ENCODE measurements at regions not wholly inside any gene's neighbourhood (a gene's known extent, or its start where the extent isn't known, plus 50 kb on each side); places are given as distances from the start of the nearest gene placed in this dataset.

GRCh38 chr10:1992930-1993329, 255.6 kb upstream of the ADARB2 start:
- Histone ChIP-seq H3K9me3 (ENCODE audit: control insufficient read depth in 2 of 2, low read length in 2 of 2) (no peaks in the 10 kb centered on the region), H3K27ac (ENCODE audit: insufficient read depth, low read length, poor library complexity, severe bottlenecking) (no peak overlapping the region), H3K27me3 (ENCODE audit: control insufficient read depth, insufficient read depth, low read length) (no peaks in the 10 kb centered on the region), H3K36me3 (ENCODE audit: control insufficient read depth, insufficient read depth, low read length) (no peaks in the 10 kb centered on the region), H3K4me3 (ENCODE audit: low read depth, low read length) (no peak overlapping the region), H3K4me1 (ENCODE audit: control insufficient read depth, insufficient read depth, low read length, poor library complexity, severe bottlenecking) (no peaks in the 10 kb centered on the region)
- no peaks in the 10 kb centered on the region for H3K36me3 Mint-ChIP-seq
- H3K27me3 Mint-ChIP-seq: no peaks in the 10 kb centered on the region
- H3K4me3 Mint-ChIP-seq: no peak overlapping the region
- DNase-seq: no peak
- H3K4me1 Mint-ChIP-seq: peaks cover 0 to 4% (median 0%) of the 10 kb centered on the region in 4 donors
- no peak overlapping the region for H3K27ac Mint-ChIP-seq
- peaks cover 0 to 4% (median 0%) of the 10 kb centered on the region in 7 donors for H3K9me3 Mint-ChIP-seq
- no peak for ATAC-seq (ENCODE audit: low read depth in 2 of 2)

- H3K4me1 ChIP-seq (ENCODE audit: control insufficient read depth, insufficient read depth, low read length, poor library complexity, severe bottlenecking): no peaks in the 10 kb centered on the region
- no peaks in the 10 kb centered on the region for H3K27me3 ChIP-seq (ENCODE audit: control insufficient read depth, insufficient read depth, low read length)
- H3K9me3 Mint-ChIP-seq: peaks cover 0 to 5% (median 0%) of the 10 kb centered on the region in 7 donors
- H3K4me3 Mint-ChIP-seq: no peak overlapping the region
- ATAC-seq (ENCODE audit: low read depth in 2 of 2) (no peak), DNase-seq (no peak)
- peaks cover 0 to 4% (median 0%) of the 10 kb centered on the region in 4 donors for H3K4me1 Mint-ChIP-seq
- H3K27ac ChIP-seq (ENCODE audit: insufficient read depth, low read length, poor library complexity, severe bottlenecking): no peak overlapping the region
- H3K27ac Mint-ChIP-seq: no peak overlapping the region
- H3K36me3 ChIP-seq (ENCODE audit: control insufficient read depth, insufficient read depth, low read length): no peaks in the 10 kb centered on the region
- H3K9me3 ChIP-seq (ENCODE audit: control insufficient read depth in 2 of 2, low read length in 2 of 2): no peaks in the 10 kb centered on the region
- no peaks in the 10 kb centered on the region for H3K36me3 Mint-ChIP-seq
- H3K27me3 Mint-ChIP-seq: no peaks in the 10 kb centered on the region
- no peak overlapping the region for H3K4me3 ChIP-seq (ENCODE audit: low read depth, low read length)
Observed at GRCh38 chr10:1989090-1989489, 251.8 kb upstream of the ADARB2 start.

GRCh38 chr10:1981976-1982375, 244.7 kb upstream of the ADARB2 start:
- peaks cover 0 to 7% (median under 1%) of the 10 kb centered on the region in 7 donors for H3K9me3 Mint-ChIP-seq
- Histone ChIP-seq H3K4me3 (ENCODE audit: low read depth, low read length) (no peak overlapping the region), H3K36me3 (ENCODE audit: control insufficient read depth, insufficient read depth, low read length) (no peaks in the 10 kb centered on the region), H3K9me3 (ENCODE audit: control insufficient read depth in 2 of 2, low read length in 2 of 2) (no peaks in the 10 kb centered on the region), H3K27me3 (ENCODE audit: control insufficient read depth, insufficient read depth, low read length) (no peaks in the 10 kb centered on the region), H3K27ac (ENCODE audit: insufficient read depth, low read length, poor library complexity, severe bottlenecking) (no peak overlapping the region), H3K4me1 (ENCODE audit: control insufficient read depth, insufficient read depth, low read length, poor library complexity, severe bottlenecking) (no peaks in the 10 kb centered on the region)
- H3K4me3 Mint-ChIP-seq: no peak overlapping the region
- ATAC-seq (ENCODE audit: low read depth in 2 of 2): no peak
- no peaks in the 10 kb centered on the region for H3K27me3 Mint-ChIP-seq
- H3K27ac Mint-ChIP-seq: no peak overlapping the region
- H3K4me1 Mint-ChIP-seq: no peaks in the 10 kb centered on the region
- DNase-seq: no peak
- H3K36me3 Mint-ChIP-seq: no peaks in the 10 kb centered on the region

- Mint-ChIP-seq H3K4me1 (no peaks in the 10 kb centered on the region), H3K27ac (no peak overlapping the region), H3K36me3 (no peaks in the 10 kb centered on the region), H3K9me3 (peaks cover 0 to 5% (median 0%) of the 10 kb centered on the region in 7 donors), H3K4me3 (no peak overlapping the region), H3K27me3 (no peaks in the 10 kb centered on the region)
- no peak for ATAC-seq (ENCODE audit: low read depth in 2 of 2)
- no peak for DNase-seq
- Histone ChIP-seq H3K9me3 (ENCODE audit: control insufficient read depth in 2 of 2, low read length in 2 of 2) (no peaks in the 10 kb centered on the region), H3K36me3 (ENCODE audit: control insufficient read depth, insufficient read depth, low read length) (no peaks in the 10 kb centered on the region), H3K27ac (ENCODE audit: insufficient read depth, low read length, poor library complexity, severe bottlenecking) (no peak overlapping the region), H3K4me3 (ENCODE audit: low read depth, low read length) (no peak overlapping the region), H3K27me3 (ENCODE audit: control insufficient read depth, insufficient read depth, low read length) (no peaks in the 10 kb centered on the region), H3K4me1 (ENCODE audit: control insufficient read depth, insufficient read depth, low read length, poor library complexity, severe bottlenecking) (no peaks in the 10 kb centered on the region)
Observed at GRCh38 chr10:1980459-1980858, 243.1 kb upstream of the ADARB2 start.

- H3K27me3 Mint-ChIP-seq: no peaks in the 10 kb centered on the region
- Histone ChIP-seq H3K4me3 (ENCODE audit: low read depth, low read length) (no peak overlapping the region), H3K4me1 (ENCODE audit: control insufficient read depth, insufficient read depth, low read length, poor library complexity, severe bottlenecking) (no peaks in the 10 kb centered on the region), H3K36me3 (ENCODE audit: control insufficient read depth, insufficient read depth, low read length) (no peaks in the 10 kb centered on the region), H3K27me3 (ENCODE audit: control insufficient read depth, insufficient read depth, low read length) (no peaks in the 10 kb centered on the region), H3K27ac (ENCODE audit: insufficient read depth, low read length, poor library complexity, severe bottlenecking) (no peak overlapping the region), H3K9me3 (ENCODE audit: control insufficient read depth in 2 of 2, low read length in 2 of 2) (no peaks in the 10 kb centered on the region)
- ATAC-seq (ENCODE audit: low read depth in 2 of 2) (no peak), DNase-seq (no peak)
- no peaks in the 10 kb centered on the region for H3K36me3 Mint-ChIP-seq
- H3K9me3 Mint-ChIP-seq: peaks cover 0 to 5% (median 0%) of the 10 kb centered on the region in 7 donors
- H3K4me3 Mint-ChIP-seq: no peak overlapping the region
- H3K27ac Mint-ChIP-seq: no peak overlapping the region
- no peaks in the 10 kb centered on the region for H3K4me1 Mint-ChIP-seq
Observed at GRCh38 chr10:1978584-1978983, 241.3 kb upstream of the ADARB2 start.

GRCh38 chr10:1977461-1977860, 240.1 kb upstream of the ADARB2 start:
- Histone ChIP-seq H3K9me3 (ENCODE audit: control insufficient read depth in 2 of 2, low read length in 2 of 2) (no peaks in the 10 kb centered on the region), H3K36me3 (ENCODE audit: control insufficient read depth, insufficient read depth, low read length) (no peaks in the 10 kb centered on the region), H3K27ac (ENCODE audit: insufficient read depth, low read length, poor library complexity, severe bottlenecking) (no peak overlapping the region), H3K4me1 (ENCODE audit: control insufficient read depth, insufficient read depth, low read length, poor library complexity, severe bottlenecking) (no peaks in the 10 kb centered on the region), H3K27me3 (ENCODE audit: control insufficient read depth, insufficient read depth, low read length) (no peaks in the 10 kb centered on the region), H3K4me3 (ENCODE audit: low read depth, low read length) (no peak overlapping the region)
- Mint-ChIP-seq H3K4me3 (no peak overlapping the region), H3K9me3 (peaks cover 0 to 5% (median 0%) of the 10 kb centered on the region in 7 donors), H3K36me3 (no peaks in the 10 kb centered on the region), H3K4me1 (no peaks in the 10 kb centered on the region), H3K27ac (no peak overlapping the region), H3K27me3 (no peaks in the 10 kb centered on the region)
- DNase-seq (no peak), ATAC-seq (ENCODE audit: low read depth in 2 of 2) (no peak)

- H3K4me1 ChIP-seq (ENCODE audit: control insufficient read depth, insufficient read depth, low read length, poor library complexity, severe bottlenecking): no peaks in the 10 kb centered on the region
- Mint-ChIP-seq H3K4me3 (no peak overlapping the region), H3K27ac (no peak overlapping the region), H3K27me3 (no peaks in the 10 kb centered on the region), H3K36me3 (no peaks in the 10 kb centered on the region), H3K9me3 (peaks cover 0 to 4% (median 0%) of the 10 kb centered on the region in 7 donors), H3K4me1 (no peaks in the 10 kb centered on the region)
- no peak overlapping the region for H3K27ac ChIP-seq (ENCODE audit: insufficient read depth, low read length, poor library complexity, severe bottlenecking)
- H3K27me3 ChIP-seq (ENCODE audit: control insufficient read depth, insufficient read depth, low read length): no peaks in the 10 kb centered on the region
- H3K9me3 ChIP-seq (ENCODE audit: control insufficient read depth in 2 of 2, low read length in 2 of 2): no peaks in the 10 kb centered on the region
- no peak overlapping the region for H3K4me3 ChIP-seq (ENCODE audit: low read depth, low read length)
- no peak for ATAC-seq (ENCODE audit: low read depth in 2 of 2)
- no peaks in the 10 kb centered on the region for H3K36me3 ChIP-seq (ENCODE audit: control insufficient read depth, insufficient read depth, low read length)
- no peak for DNase-seq
Observed at GRCh38 chr10:1972406-1972805, 235.1 kb upstream of the ADARB2 start.

- Histone ChIP-seq H3K4me1 (ENCODE audit: control insufficient read depth, insufficient read depth, low read length, poor library complexity, severe bottlenecking) (no peaks in the 10 kb centered on the region), H3K36me3 (ENCODE audit: control insufficient read depth, insufficient read depth, low read length) (no peaks in the 10 kb centered on the region), H3K27me3 (ENCODE audit: control insufficient read depth, insufficient read depth, low read length) (no peaks in the 10 kb centered on the region), H3K27ac (ENCODE audit: insufficient read depth, low read length, poor library complexity, severe bottlenecking) (no peak overlapping the region), H3K4me3 (ENCODE audit: low read depth, low read length) (no peak overlapping the region), H3K9me3 (ENCODE audit: control insufficient read depth in 2 of 2, low read length in 2 of 2) (no peaks in the 10 kb centered on the region)
- DNase-seq: no peak
- no peaks in the 10 kb centered on the region for H3K27me3 Mint-ChIP-seq
- peaks cover 0 to 4% (median 0%) of the 10 kb centered on the region in 7 donors for H3K9me3 Mint-ChIP-seq
- no peak overlapping the region for H3K27ac Mint-ChIP-seq
- H3K4me3 Mint-ChIP-seq: no peak overlapping the region
- no peaks in the 10 kb centered on the region for H3K36me3 Mint-ChIP-seq
- H3K4me1 Mint-ChIP-seq: no peaks in the 10 kb centered on the region
- ATAC-seq (ENCODE audit: low read depth in 2 of 2): no peak
Observed at GRCh38 chr10:1968257-1969033, 231.1 kb upstream of the ADARB2 start.
